GM20000 (cell line): ENCODE measurements at regions not wholly inside any gene's neighbourhood (a gene's known extent, or its start where the extent isn't known, plus 50 kb on each side); places are given as distances from the start of the nearest gene placed in this dataset.

Source experiments
- DNase-seq: peaks from one replicate; pipeline ENCODE4 v3.0.0; 2012; ENCODE audit warnings: low spot score
- CTCF ChIP-seq: IDR thresholded peaks from 2 replicates; pipeline ENCODE4 v1.5.1; 2012; ENCODE audit warnings: mild to moderate bottlenecking, control low read depth; ENCODE audit errors: extremely low read depth, missing control alignments

DNA sequence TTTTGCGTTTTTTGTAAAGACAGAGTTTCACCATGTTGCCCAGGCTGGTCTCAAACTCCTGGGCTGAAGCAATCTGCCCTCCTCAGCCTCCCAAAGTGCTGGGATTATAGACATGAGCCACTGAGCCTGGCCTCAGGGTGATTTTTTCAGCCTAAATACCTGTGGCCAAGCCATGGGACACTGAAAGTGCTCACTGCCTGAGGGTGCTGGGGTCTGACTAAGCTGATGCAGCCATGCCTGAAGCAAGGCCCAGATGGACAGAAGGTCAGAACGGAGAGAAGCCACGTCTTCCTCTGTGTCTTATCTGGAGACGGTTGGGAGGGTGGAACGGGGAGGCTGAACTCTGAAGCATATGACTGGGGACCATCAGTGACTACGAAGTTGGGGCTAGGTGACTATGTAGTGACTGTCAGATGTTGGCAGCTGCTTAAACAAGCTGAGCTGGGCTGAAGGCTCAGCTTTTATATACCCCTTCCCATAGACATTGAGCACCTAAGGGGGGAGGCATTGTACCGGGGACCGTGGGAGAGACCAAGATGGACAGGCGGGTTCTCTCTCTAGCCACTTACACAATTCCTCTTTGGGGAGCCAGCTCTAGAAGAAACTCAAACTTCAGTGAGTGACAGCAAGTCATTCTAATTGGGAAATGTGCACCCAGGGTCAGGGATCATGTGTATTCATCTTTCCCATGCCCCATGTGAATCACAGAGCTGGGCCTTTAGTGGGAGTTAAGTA is 73.3 kb upstream of the HABP2 start:
- DNase-seq, result no peak

GRCh38 chr10:113480081-113480360 is 72.8 kb upstream of the HABP2 start:
- TF ChIP-seq CTCF, result no peak
- DNase-seq, result no peak

More for the DNA sequence above, 73.3 kb upstream of the HABP2 start:
- no peak for TF ChIP-seq CTCF

DNA sequence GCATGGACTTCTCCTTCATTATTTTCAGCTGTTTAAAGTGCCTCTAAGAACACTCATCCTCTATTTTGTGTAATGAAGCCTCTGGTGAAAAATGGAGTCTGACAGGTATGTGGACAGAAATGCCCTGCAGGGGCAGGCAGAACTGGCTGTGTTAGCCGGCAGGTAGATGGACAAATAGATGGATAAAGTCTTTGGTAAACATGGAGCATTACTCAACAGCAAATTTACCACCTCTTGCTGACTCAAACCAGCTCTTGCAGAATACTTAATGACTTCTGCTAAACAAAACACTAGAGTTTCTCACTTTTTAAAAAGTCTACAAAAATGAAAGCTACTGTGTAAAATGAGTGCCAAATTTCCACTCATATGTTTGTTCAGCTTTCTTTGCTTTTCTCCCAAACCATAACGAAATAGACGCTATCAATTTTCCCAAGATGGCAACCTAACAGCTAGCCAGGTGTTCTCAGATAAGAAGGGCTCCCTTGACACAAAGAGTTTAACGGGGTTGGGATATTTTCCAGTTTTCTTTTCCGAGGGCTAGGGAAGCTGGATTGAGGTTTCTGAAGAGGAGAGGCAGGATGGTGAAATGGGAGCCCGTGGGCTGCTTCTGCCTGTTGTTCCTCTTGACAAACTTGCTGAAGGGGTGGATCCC is 71.9 kb upstream of the HABP2 start:
- no peak for DNase-seq
- TF ChIP-seq CTCF, result no peak

- no peak for DNase-seq
- TF ChIP-seq CTCF, result no peak
Measured at GRCh38 chr10:113484487-113484886, 68.4 kb upstream of the HABP2 start.

GRCh38 chr10:113485736-113486135 is 67.1 kb upstream of the HABP2 start:
- no peak for DNase-seq
- TF ChIP-seq CTCF, result no peak

- TF ChIP-seq CTCF, result no peak
- no peak for DNase-seq
Measured at GRCh38 chr10:113486531-113486930, 66.3 kb upstream of the HABP2 start.

GRCh38 chr10:113487154-113487553 is 65.7 kb upstream of the HABP2 start:
- no peak for DNase-seq
- no peak for TF ChIP-seq CTCF
